WI38 (cell line): ENCODE measurements at regions not wholly inside any gene's neighbourhood (a gene's known extent, or its start where the extent isn't known, plus 50 kb on each side); places are given as distances from the start of the nearest gene placed in this dataset.
"Not testable (repeated sequence)": the region's sequence is repeated elsewhere in the genome, so short reads cannot be mapped to it uniquely, and the experiment has no call there.

Experiments
- H3K4me3 ChIP-seq: 2 replicates; pipeline ENCODE4 v1.5.1; 2011; ENCODE audit warnings: low read depth, mild to moderate bottlenecking, control low read depth, low read length
- CTCF ChIP-seq: IDR thresholded peaks from 2 replicates; pipeline ENCODE4 v1.5.1; 2012; ENCODE audit warnings: low read depth, mild to moderate bottlenecking, control low read depth, low read length

- no peak for TF ChIP-seq CTCF
- no peak overlapping the region for H3K4me3 ChIP-seq
Measured at GRCh38 chr4:100019821-100020220, 69.7 kb upstream of the H2AZ1 start.

- TF ChIP-seq CTCF = no peak
- no peak overlapping the region for H3K4me3 ChIP-seq
Measured at GRCh38 chr4:100017637-100018310, 67.7 kb upstream of the H2AZ1 start.

GRCh38 chr4:100016191-100016590, 66.1 kb upstream of the H2AZ1 start:
- no peak for TF ChIP-seq CTCF
- H3K4me3 ChIP-seq = no peak overlapping the region

- no peak for TF ChIP-seq CTCF
- no peak overlapping the region for H3K4me3 ChIP-seq
Measured at GRCh38 chr4:100014616-100015015, 64.5 kb upstream of the H2AZ1 start.

- no peak for TF ChIP-seq CTCF
- no peak overlapping the region for H3K4me3 ChIP-seq
Measured at GRCh38 chr4:100009490-100009889, 59.4 kb upstream of the H2AZ1 start.

- no peak overlapping the region for H3K4me3 ChIP-seq
Measured at GRCh38 chr4:100008048-100008447, 58.0 kb upstream of the H2AZ1 start.

GRCh38 chr4:100006161-100006560, 56.1 kb upstream of the H2AZ1 start:
- not testable (repeated sequence) for H3K4me3 ChIP-seq

More at GRCh38 chr4:100008048-100008447, 58.0 kb upstream of the H2AZ1 start:
- TF ChIP-seq CTCF = no peak
